GM18498 (cell line): ENCODE measurements at regions not wholly inside any gene's neighbourhood (a gene's known extent, or its start where the extent isn't known, plus 50 kb on each side); places are given as distances from the start of the nearest gene placed in this dataset.
A peak's percentile ranks its signal among the peaks of the same experiment; 100 is the strongest.
"Not testable (repeated sequence)": the region's sequence is repeated elsewhere in the genome, so short reads cannot be mapped to it uniquely, and the experiment has no call there.

Source experiments
- ATAC-seq: cut with Tn5 transposase; IDR thresholded peaks from one replicate; pipeline ENCODE4 v1.9.1; 2021; ENCODE audit warnings: mild to moderate bottlenecking, moderate library complexity; ENCODE audit not compliant: unreplicated experiment

- no peak for ATAC-seq
Measured at GRCh38 chr1:219074084-219074728, 99.5 kb upstream of the LYPLAL1 start.

- ATAC-seq, result no peak
Measured at GRCh38 chr1:219075121-219075879, 98.4 kb upstream of the LYPLAL1 start.

- ATAC-seq, result no peak
Measured at GRCh38 chr1:219076326-219076937, 97.2 kb upstream of the LYPLAL1 start.

- not testable (repeated sequence) for ATAC-seq
Measured at GRCh38 chr1:219077767-219078166, 95.9 kb upstream of the LYPLAL1 start.

GRCh38 chr1:219081943-219082925 is 91.4 kb upstream of the LYPLAL1 start:
- ATAC-seq, result peak; percentile 82

GRCh38 chr1:219083631-219084030 is 90.0 kb upstream of the LYPLAL1 start:
- ATAC-seq, result no peak

GRCh38 chr1:219085082-219085481 is 88.6 kb upstream of the LYPLAL1 start:
- no peak for ATAC-seq

- ATAC-seq, result no peak
Measured at GRCh38 chr1:219085988-219086387, 87.7 kb upstream of the LYPLAL1 start.

GRCh38 chr1:219086956-219087469 is 86.7 kb upstream of the LYPLAL1 start:
- ATAC-seq, result no peak

- ATAC-seq, result peak; percentile 89
Measured at GRCh38 chr1:219088778-219089557, 84.7 kb upstream of the LYPLAL1 start.

- peak; percentile 75 for ATAC-seq
Measured at GRCh38 chr1:219090607-219091006, 83.1 kb upstream of the LYPLAL1 start.

GRCh38 chr1:219092206-219092605 is 81.5 kb upstream of the LYPLAL1 start:
- ATAC-seq, result no peak

GRCh38 chr1:219099307-219099706 is 74.4 kb upstream of the LYPLAL1 start:
- peak; percentile 53 for ATAC-seq

- ATAC-seq, result no peak
Measured at GRCh38 chr1:219100059-219100458, 73.6 kb upstream of the LYPLAL1 start.

- ATAC-seq, result not testable (repeated sequence)
Measured at GRCh38 chr1:219102466-219102865, 71.2 kb upstream of the LYPLAL1 start.

- ATAC-seq, result no peak
Measured at GRCh38 chr1:219105893-219106292, 67.8 kb upstream of the LYPLAL1 start.

- peak; percentile 89 for ATAC-seq
Measured at GRCh38 chr1:219109424-219110018, 64.2 kb upstream of the LYPLAL1 start.

GRCh38 chr1:219113261-219113660 is 60.4 kb upstream of the LYPLAL1 start:
- ATAC-seq, result no peak

GRCh38 chr1:219114014-219114413 is 59.7 kb upstream of the LYPLAL1 start:
- no peak for ATAC-seq
